ENCODE measurements at regions not wholly inside any gene's neighbourhood (a gene's known extent, or its start where the extent isn't known, plus 50 kb on each side); places are given as distances from the start of the nearest gene placed in this dataset.

GRCh38 chr5:163963881-163964280, 458.5 kb downstream of the MAT2B start:
- Mint-ChIP-seq H3K9me3 (no peaks in the 10 kb centered on the region), H3K36me3 (ENCODE audit: low read depth) (no peaks in the 10 kb centered on the region)
- WGBS, 2 experiments (ENCODE audit: insufficient coverage in 1 of 2, insufficient read length in 1 of 2) = 93 to 94% methylated on average over 6 to 9 of the region's 9 CpGs

GRCh38 chr5:163964671-163965070, 459.3 kb downstream of the MAT2B start:
- no peak overlapping the region for H3K4me3 ChIP-seq (ENCODE audit: low read length)
- WGBS, 2 experiments (ENCODE audit: insufficient coverage in 1 of 2, insufficient read length in 1 of 2) = 96 to 100% methylated on average over 3 of the region's 3 CpGs
- Mint-ChIP-seq H3K4me1 (peaks cover 4% of the 10 kb centered on the region), H3K36me3 (ENCODE audit: low read depth) (no peaks in the 10 kb centered on the region), H3K27ac (no peak overlapping the region), H3K9me3 (no peaks in the 10 kb centered on the region), H3K27me3 (ENCODE audit: insufficient read depth) (no peaks in the 10 kb centered on the region), H3K4me3 (no peak overlapping the region)
- no peak for TF ChIP-seq CTCF (conservative IDR thresholded peaks at IDR 0.05)
- H3K27me3 ChIP-seq (ENCODE audit: control insufficient read depth, insufficient read depth, low read length, poor library complexity, severe bottlenecking) = no peaks in the 10 kb centered on the region
- H3K4me1 ChIP-seq (ENCODE audit: control insufficient read depth, insufficient read depth, low read length) = peaks cover 3% of the 10 kb centered on the region
- no peak overlapping the region for H3K27ac ChIP-seq (ENCODE audit: low read depth, low read length)
- H3K9ac ChIP-seq (ENCODE audit: extremely low read depth, low read length, poor library complexity, severe bottlenecking) = no peak overlapping the region
- no peak for DNase-seq
- no peaks in the 10 kb centered on the region for H3K36me3 ChIP-seq (ENCODE audit: control insufficient read depth, insufficient read depth, low read length)
- no peaks in the 10 kb centered on the region for H3K9me3 ChIP-seq (ENCODE audit: control insufficient read depth, low read length)

More at GRCh38 chr5:163963881-163964280, 458.5 kb downstream of the MAT2B start:
- no peak overlapping the region for H3K9ac ChIP-seq (ENCODE audit: extremely low read depth, low read length, poor library complexity, severe bottlenecking)
- no peak for DNase-seq
- peaks cover 3% of the 10 kb centered on the region for H3K4me1 ChIP-seq (ENCODE audit: control insufficient read depth, insufficient read depth, low read length)
- Mint-ChIP-seq H3K4me1 (peaks cover 4% of the 10 kb centered on the region), H3K27me3 (ENCODE audit: insufficient read depth) (no peaks in the 10 kb centered on the region), H3K4me3 (no peak overlapping the region), H3K27ac (no peak overlapping the region)
- TF ChIP-seq CTCF (conservative IDR thresholded peaks at IDR 0.05) = no peak
- no peak overlapping the region for H3K27ac ChIP-seq (ENCODE audit: low read depth, low read length)
- H3K36me3 ChIP-seq (ENCODE audit: control insufficient read depth, insufficient read depth, low read length) = no peaks in the 10 kb centered on the region
- no peaks in the 10 kb centered on the region for H3K27me3 ChIP-seq (ENCODE audit: control insufficient read depth, insufficient read depth, low read length, poor library complexity, severe bottlenecking)
- H3K9me3 ChIP-seq (ENCODE audit: control insufficient read depth, low read length) = no peaks in the 10 kb centered on the region
- no peak overlapping the region for H3K4me3 ChIP-seq (ENCODE audit: low read length)

- no peak overlapping the region for H3K4me3 Mint-ChIP-seq
- H3K9me3 Mint-ChIP-seq = no peaks in the 10 kb centered on the region
- no peaks in the 10 kb centered on the region for H3K27me3 ChIP-seq (ENCODE audit: control insufficient read depth, insufficient read depth, low read length, poor library complexity, severe bottlenecking)
- no peaks in the 10 kb centered on the region for H3K4me1 Mint-ChIP-seq
- H3K27ac Mint-ChIP-seq = no peak overlapping the region
- H3K27me3 Mint-ChIP-seq (ENCODE audit: insufficient read depth) = no peaks in the 10 kb centered on the region
- no peak overlapping the region for H3K27ac ChIP-seq (ENCODE audit: low read depth, low read length)
- WGBS, 2 experiments (ENCODE audit: insufficient coverage in 1 of 2, insufficient read length in 1 of 2) = 71 to 88% methylated on average over 1 of the region's 1 CpG
- no peak for TF ChIP-seq CTCF (conservative IDR thresholded peaks at IDR 0.05)
- no peak overlapping the region for H3K9ac ChIP-seq (ENCODE audit: extremely low read depth, low read length, poor library complexity, severe bottlenecking)
- no peaks in the 10 kb centered on the region for H3K4me1 ChIP-seq (ENCODE audit: control insufficient read depth, insufficient read depth, low read length)
- no peak for DNase-seq
- H3K36me3 Mint-ChIP-seq (ENCODE audit: low read depth) = no peaks in the 10 kb centered on the region
- no peaks in the 10 kb centered on the region for H3K36me3 ChIP-seq (ENCODE audit: control insufficient read depth, insufficient read depth, low read length)
- no peak overlapping the region for H3K4me3 ChIP-seq (ENCODE audit: low read length)
- no peaks in the 10 kb centered on the region for H3K9me3 ChIP-seq (ENCODE audit: control insufficient read depth, low read length)
Observed at GRCh38 chr5:163967268-163967667, 461.8 kb downstream of the MAT2B start.

Data from endodermal cell (in vitro differentiated cells).